Mesothelial cell of epicardium (in vitro differentiated cells): ENCODE measurements at regions not wholly inside any gene's neighbourhood (a gene's known extent, or its start where the extent isn't known, plus 50 kb on each side); places are given as distances from the start of the nearest gene placed in this dataset.

Source experiments
- DNase-seq, 2 experiments: peaks; one replicate each; pipeline ENCODE4 v3.0.0; 2021; ENCODE audit warnings: low spot score in 2 of 2; ENCODE audit not compliant: unreplicated experiment in 2 of 2
- H3K27ac Mint-ChIP-seq: 2 replicates; pipeline ENCODE4 v1.8.0; 2021; ENCODE audit warnings: mixed read lengths
- H3K27me3 Mint-ChIP-seq: 2 replicates; pipeline ENCODE4 v1.8.0; 2021; ENCODE audit warnings: low read depth, mixed read lengths
- H3K36me3 Mint-ChIP-seq: 2 replicates; pipeline ENCODE4 v1.8.0; 2021; ENCODE audit warnings: mixed read lengths
- H3K4me1 Mint-ChIP-seq: 2 replicates; pipeline ENCODE4 v1.8.0; 2021; ENCODE audit warnings: mixed read lengths
- H3K4me3 Mint-ChIP-seq: 2 replicates; pipeline ENCODE4 v1.8.0; 2021; ENCODE audit warnings: mild to moderate bottlenecking, moderate library complexity, mixed read lengths
- H3K9me3 Mint-ChIP-seq: 2 replicates; pipeline ENCODE4 v1.8.0; 2021; ENCODE audit warnings: mixed read lengths
- CTCF ChIP-seq: fragments of 200-600 bp; sonication (generic); IDR thresholded peaks from one replicate; pipeline ENCODE4 v1.5.0; 2021; ENCODE audit warnings: antibody characterized with exemption; ENCODE audit not compliant: unreplicated experiment

- Mint-ChIP-seq H3K4me3 (no peak overlapping the region), H3K27me3 (no peaks in the 10 kb centered on the region), H3K9me3 (no peaks in the 10 kb centered on the region), H3K27ac (no peak overlapping the region), H3K36me3 (no peaks in the 10 kb centered on the region), H3K4me1 (peaks cover 6% of the 10 kb centered on the region)
- TF ChIP-seq CTCF, result no peak
- no peak for DNase-seq
Measured at GRCh38 chr6:4366635-4367395, 231.4 kb upstream of the ECI2 start.

GRCh38 chr6:4365686-4366085, 230.3 kb upstream of the ECI2 start:
- DNase-seq, result no peak
- H3K27me3 Mint-ChIP-seq, result no peaks in the 10 kb centered on the region
- H3K36me3 Mint-ChIP-seq, result no peaks in the 10 kb centered on the region
- H3K9me3 Mint-ChIP-seq, result no peaks in the 10 kb centered on the region
- H3K4me3 Mint-ChIP-seq, result no peak overlapping the region
- H3K4me1 Mint-ChIP-seq, result peaks cover 6% of the 10 kb centered on the region
- no peak overlapping the region for H3K27ac Mint-ChIP-seq
- no peak for TF ChIP-seq CTCF

- H3K4me1 Mint-ChIP-seq, result peaks cover 6% of the 10 kb centered on the region
- no peaks in the 10 kb centered on the region for H3K9me3 Mint-ChIP-seq
- DNase-seq, result no peak
- H3K4me3 Mint-ChIP-seq, result no peak overlapping the region
- TF ChIP-seq CTCF, result no peak
- H3K27ac Mint-ChIP-seq, result no peak overlapping the region
- H3K27me3 Mint-ChIP-seq, result no peaks in the 10 kb centered on the region
- H3K36me3 Mint-ChIP-seq, result no peaks in the 10 kb centered on the region
Measured at GRCh38 chr6:4364711-4365110, 229.3 kb upstream of the ECI2 start.

- Mint-ChIP-seq H3K9me3 (no peaks in the 10 kb centered on the region), H3K36me3 (no peaks in the 10 kb centered on the region), H3K27me3 (no peaks in the 10 kb centered on the region), H3K27ac (no peak overlapping the region), H3K4me1 (peaks cover 10% of the 10 kb centered on the region), H3K4me3 (no peak overlapping the region)
- TF ChIP-seq CTCF, result no peak
- DNase-seq, result no peak
Measured at GRCh38 chr6:4364172-4364571, 228.8 kb upstream of the ECI2 start.

GRCh38 chr6:4363656-4364055, 228.3 kb upstream of the ECI2 start:
- Mint-ChIP-seq H3K9me3 (no peaks in the 10 kb centered on the region), H3K4me1 (peaks cover 15% of the 10 kb centered on the region), H3K36me3 (no peaks in the 10 kb centered on the region), H3K4me3 (no peak overlapping the region), H3K27me3 (no peaks in the 10 kb centered on the region), H3K27ac (no peak overlapping the region)
- TF ChIP-seq CTCF, result no peak
- no peak for DNase-seq
